Activated naive CD4-positive, alpha-beta T cell treated with anti-CD3 and anti-CD28 coated beads, Interleukin-2, amount 50 U/mL, for 24 hours (primary cell): ENCODE measurements at regions not wholly inside any gene's neighbourhood (a gene's known extent, or its start where the extent isn't known, plus 50 kb on each side); places are given as distances from the start of the nearest gene placed in this dataset.
"Not testable (repeated sequence)": the region's sequence is repeated elsewhere in the genome, so short reads cannot be mapped to it uniquely, and the experiment has no call there.

ENCODE experiments used
- H3K27ac Mint-ChIP-seq: one replicate; pipeline ENCODE4 v1.8.0; 2021; ENCODE audit warnings: mild to moderate bottlenecking, mixed read lengths
- H3K27me3 Mint-ChIP-seq: one replicate; pipeline ENCODE4 v1.8.0; 2021; ENCODE audit warnings: mixed read lengths
- H3K36me3 Mint-ChIP-seq: one replicate; pipeline ENCODE4 v1.8.0; 2021; ENCODE audit warnings: mixed read lengths
- H3K4me1 Mint-ChIP-seq: one replicate; pipeline ENCODE4 v1.8.0; 2021; ENCODE audit warnings: mixed read lengths
- H3K4me3 Mint-ChIP-seq: one replicate; pipeline ENCODE4 v1.8.0; 2021; ENCODE audit warnings: mild to moderate bottlenecking, mixed read lengths
- H3K9me3 Mint-ChIP-seq: one replicate; pipeline ENCODE4 v1.8.0; 2021; ENCODE audit warnings: mixed read lengths

DNA sequence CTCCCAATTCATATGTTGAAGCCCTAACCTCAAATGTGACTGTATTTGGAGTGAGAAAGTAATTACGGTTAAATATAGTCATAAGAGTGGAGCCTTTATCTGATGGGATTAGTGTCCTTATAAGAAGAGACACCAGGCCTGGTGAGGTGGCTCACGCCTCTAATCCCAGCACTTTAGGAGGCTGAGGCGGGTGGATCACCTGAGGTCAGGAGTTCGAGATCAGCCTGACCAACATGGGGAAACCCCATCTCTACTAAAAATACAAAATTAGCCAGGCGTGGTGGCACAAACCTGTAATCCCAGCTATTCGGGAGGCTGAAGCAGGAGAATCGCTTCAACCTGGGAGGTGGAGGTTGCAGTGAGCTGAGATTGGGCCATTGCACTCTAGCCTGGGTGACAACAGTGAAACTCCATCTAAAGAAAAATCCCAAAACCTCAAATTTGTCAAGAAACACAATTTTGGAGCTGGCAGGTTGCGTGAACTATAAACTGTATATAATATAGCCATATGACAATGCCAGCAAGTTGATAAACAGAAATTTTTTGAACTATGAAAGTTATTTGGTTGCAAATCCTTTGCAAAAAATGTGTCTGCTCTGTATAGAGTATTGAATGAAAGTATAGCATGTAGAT, 125.6 kb upstream of the ZNF217 start:
- H3K27me3 Mint-ChIP-seq, H3K27ac Mint-ChIP-seq, H3K9me3 Mint-ChIP-seq, H3K4me3 Mint-ChIP-seq, H3K36me3 Mint-ChIP-seq: not testable (repeated sequence)
- peaks cover 21% of the 10 kb centered on the region for H3K4me1 Mint-ChIP-seq

DNA sequence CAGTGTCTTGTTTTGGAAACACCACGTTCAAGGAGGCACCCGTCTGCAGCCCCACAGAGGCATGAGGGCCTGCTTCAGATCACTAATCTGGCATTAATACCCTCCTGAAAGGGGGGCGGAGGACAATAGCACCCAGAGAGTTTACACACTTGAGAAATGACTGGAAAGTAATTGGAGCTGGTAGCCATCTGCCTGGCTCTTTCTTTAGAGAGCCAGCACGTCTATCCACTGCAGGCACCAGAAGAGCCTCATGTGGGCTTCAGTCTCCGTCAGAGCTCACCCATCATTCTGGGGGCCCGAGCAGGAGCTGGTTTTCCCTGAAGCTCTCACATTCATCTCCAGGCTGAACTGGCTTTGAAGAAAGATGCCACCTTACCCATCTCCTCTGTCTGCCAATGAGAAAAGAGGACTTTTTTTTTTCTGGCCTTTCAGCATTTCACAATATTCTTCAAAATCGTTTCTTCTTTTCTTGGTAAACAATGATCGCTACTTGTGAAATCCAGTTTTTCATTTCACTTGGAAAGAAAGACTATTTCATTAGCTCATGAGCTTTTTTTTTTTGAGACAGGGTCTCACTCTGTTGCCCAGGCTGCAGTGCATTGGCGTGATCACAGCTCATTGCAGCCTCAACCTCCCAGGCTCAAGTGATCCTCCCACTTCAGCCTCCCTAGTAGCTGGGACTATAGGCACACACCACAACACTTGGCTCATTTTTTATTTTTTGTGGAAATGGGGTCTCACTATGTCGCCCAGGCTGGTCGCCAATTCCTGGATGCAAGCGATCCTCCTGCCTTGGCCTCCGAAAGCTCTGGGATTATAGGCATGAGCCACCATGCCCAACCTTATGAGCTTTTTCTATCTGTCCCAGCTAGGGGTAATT, 124.7 kb upstream of the ZNF217 start:
- no peaks in the 10 kb centered on the region for H3K27me3 Mint-ChIP-seq
- peaks cover 5% of the 10 kb centered on the region for H3K9me3 Mint-ChIP-seq
- peaks cover 21% of the 10 kb centered on the region for H3K4me1 Mint-ChIP-seq
- peaks cover 3% of the 10 kb centered on the region for H3K36me3 Mint-ChIP-seq
- H3K27ac Mint-ChIP-seq = no peak overlapping the region
- H3K4me3 Mint-ChIP-seq = no peak overlapping the region

DNA sequence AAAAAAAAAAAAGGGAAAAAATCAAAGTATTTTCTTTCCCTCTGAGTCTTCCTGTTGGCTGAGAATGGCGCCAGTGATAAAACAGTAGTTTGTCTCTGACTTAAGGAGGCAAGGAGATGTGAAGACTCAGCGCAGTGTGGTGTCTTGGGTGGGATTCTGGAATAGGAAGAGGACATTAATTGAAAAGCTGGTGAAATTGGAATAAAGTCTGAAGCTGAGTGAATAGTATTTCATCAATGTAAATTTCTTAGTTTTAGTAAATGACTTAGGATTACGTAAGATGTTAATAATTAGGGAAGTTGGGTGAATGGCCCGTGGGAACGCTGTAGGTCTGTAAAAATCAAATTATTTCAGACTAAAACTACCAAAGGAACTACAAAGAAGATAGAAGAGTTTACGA, 122.8 kb upstream of the ZNF217 start:
- Mint-ChIP-seq H3K4me3 (no peak overlapping the region), H3K9me3 (peaks cover 5% of the 10 kb centered on the region), H3K27me3 (no peaks in the 10 kb centered on the region), H3K36me3 (peaks cover 3% of the 10 kb centered on the region), H3K27ac (peak overlapping the region; percentile 1), H3K4me1 (peaks cover 16% of the 10 kb centered on the region)

DNA sequence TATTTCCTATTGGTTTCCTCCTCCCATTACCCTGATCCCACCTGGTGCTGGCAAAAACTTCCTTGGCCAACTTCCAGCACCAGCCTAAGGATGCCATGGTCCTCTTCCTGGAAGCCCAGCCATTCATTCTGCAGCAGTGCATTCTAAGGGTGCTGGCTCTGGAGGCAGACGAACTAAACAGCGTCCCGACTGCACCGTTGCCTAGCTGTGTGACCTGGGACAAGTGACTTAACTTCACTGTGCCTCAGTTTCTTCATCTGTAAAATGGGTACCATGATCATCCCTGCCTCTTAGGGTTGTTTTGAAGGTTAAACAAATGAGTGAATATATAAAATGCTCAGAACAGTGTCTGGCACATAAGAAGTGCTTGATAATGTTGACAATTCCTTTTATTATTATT, 120.9 kb upstream of the ZNF217 start:
- Mint-ChIP-seq H3K27ac (no peak overlapping the region), H3K4me1 (peaks cover 16% of the 10 kb centered on the region), H3K9me3 (no peaks in the 10 kb centered on the region), H3K27me3 (no peaks in the 10 kb centered on the region), H3K4me3 (no peak overlapping the region), H3K36me3 (no peaks in the 10 kb centered on the region)

DNA sequence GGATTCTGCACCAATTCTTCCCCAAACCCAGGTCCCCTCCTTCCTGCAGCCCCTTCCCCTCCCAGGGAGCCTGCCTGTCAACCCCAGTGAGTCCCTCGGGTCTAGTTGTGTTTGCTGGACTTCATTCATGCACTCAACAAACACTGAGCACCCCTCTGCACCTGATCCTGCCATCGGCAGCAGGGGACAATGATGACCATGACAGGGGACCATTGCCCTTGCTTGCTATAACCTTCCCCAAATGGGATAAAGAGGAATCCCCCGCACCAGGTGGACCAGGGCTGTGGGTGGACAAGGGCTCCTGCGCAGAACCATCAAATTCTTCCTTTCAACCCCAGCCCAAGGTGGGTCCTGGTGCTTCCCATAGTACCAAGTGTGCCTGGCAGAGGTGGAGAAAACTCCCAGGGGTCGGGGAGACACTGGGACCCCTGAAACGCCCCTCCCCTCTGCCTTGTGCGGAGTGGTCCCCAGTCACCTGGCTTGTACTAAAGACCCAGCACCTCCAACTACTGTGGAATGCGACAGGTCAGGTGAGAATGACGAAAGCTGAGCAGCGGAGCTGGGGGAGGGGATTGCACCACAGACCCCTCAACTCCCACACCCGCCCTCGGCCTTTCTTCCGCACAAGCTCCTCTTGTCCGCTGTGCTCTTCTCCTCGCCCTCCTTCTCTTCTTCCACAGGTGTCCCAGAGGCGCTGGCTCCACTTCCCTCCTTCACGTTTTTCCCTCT, 119.9 kb upstream of the ZNF217 start:
- no peak overlapping the region for H3K27ac Mint-ChIP-seq
- no peaks in the 10 kb centered on the region for H3K27me3 Mint-ChIP-seq
- H3K9me3 Mint-ChIP-seq = no peaks in the 10 kb centered on the region
- H3K36me3 Mint-ChIP-seq = no peaks in the 10 kb centered on the region
- peaks cover 27% of the 10 kb centered on the region for H3K4me1 Mint-ChIP-seq
- no peak overlapping the region for H3K4me3 Mint-ChIP-seq

DNA sequence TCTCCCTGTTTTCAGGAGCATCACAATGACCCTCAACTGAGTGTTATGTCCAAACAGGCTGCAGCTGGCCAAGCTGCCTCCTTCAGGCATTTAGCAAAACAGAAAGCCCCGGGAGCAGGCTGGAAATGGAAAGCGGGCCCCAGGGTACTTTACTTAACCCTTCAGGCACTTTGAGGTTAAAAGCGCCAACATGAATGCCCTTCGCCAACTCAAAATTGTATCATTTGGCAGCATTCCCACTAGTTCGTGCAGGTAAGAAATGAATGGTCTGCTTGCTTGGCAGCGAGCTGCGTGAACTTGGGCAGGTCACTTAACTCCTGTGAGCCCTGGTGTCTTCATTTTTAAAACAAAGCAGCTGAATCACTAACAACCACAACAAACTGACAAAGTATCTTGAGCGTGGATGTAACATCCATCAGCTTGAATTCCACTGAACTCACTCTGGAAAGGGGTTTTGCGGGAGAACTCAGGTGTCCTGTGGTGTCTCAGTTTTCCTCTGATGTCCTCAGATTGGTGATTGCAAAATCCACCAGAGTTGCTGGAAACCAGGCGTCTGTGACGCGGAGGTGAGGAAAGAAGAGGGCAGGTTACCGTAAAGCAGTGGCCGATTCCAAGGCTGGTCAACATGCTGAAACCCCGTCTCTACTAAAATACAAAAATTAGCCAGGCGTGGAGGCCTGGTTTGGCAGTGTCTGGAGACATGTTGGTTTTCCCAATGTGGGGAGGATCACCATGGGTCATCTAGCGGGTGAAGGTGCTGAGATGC, 118.8 kb upstream of the ZNF217 start:
- Mint-ChIP-seq H3K4me1 (peaks cover 38% of the 10 kb centered on the region), H3K27me3 (no peaks in the 10 kb centered on the region), H3K9me3 (no peaks in the 10 kb centered on the region), H3K4me3 (no peak overlapping the region), H3K27ac (no peak overlapping the region), H3K36me3 (no peaks in the 10 kb centered on the region)

DNA sequence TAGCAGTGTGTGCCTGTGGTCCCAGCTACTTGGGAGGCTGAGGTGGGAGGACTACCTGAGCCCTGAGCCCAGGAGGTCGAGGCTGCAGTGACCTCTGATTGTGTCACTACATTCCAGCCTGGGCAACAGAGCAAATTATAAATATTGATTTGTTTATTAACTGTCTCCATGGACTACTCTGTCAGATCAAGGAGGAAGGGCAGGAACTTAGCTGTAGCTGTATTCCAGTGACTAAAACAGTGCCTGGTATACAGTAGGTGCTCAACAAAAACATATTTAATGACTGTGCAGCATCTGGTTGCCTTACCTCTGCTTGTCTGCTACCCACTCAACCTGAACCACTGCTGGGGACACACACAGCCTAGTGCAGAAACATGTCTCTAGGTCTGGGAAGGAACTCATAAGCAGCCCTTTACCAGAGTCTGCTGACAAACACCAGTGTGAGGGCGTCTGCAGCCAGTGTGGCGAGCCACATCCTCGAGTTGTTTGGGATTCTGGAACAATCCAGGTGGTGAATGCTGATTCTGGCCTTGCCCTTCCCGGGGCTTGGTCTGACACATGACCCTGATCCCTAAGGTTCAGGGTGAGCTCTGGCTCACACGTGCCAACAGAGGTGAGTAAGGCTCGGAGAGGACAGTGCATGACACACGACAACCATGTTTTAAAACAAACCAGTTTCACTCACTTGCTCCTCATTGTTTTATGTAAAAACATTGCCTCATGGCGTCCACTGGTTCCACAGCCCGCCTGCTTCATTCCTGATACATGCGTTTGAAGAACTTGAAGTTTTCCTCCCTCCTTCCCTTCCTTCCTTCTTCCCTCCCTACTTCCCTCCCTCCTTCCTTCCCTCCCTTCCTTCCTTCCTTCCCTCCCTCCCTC, 117.9 kb upstream of the ZNF217 start:
- Mint-ChIP-seq H3K9me3 (no peaks in the 10 kb centered on the region), H3K4me3 (no peak overlapping the region), H3K4me1 (peaks cover 46% of the 10 kb centered on the region), H3K36me3 (no peaks in the 10 kb centered on the region), H3K27me3 (no peaks in the 10 kb centered on the region), H3K27ac (no peak overlapping the region)

DNA sequence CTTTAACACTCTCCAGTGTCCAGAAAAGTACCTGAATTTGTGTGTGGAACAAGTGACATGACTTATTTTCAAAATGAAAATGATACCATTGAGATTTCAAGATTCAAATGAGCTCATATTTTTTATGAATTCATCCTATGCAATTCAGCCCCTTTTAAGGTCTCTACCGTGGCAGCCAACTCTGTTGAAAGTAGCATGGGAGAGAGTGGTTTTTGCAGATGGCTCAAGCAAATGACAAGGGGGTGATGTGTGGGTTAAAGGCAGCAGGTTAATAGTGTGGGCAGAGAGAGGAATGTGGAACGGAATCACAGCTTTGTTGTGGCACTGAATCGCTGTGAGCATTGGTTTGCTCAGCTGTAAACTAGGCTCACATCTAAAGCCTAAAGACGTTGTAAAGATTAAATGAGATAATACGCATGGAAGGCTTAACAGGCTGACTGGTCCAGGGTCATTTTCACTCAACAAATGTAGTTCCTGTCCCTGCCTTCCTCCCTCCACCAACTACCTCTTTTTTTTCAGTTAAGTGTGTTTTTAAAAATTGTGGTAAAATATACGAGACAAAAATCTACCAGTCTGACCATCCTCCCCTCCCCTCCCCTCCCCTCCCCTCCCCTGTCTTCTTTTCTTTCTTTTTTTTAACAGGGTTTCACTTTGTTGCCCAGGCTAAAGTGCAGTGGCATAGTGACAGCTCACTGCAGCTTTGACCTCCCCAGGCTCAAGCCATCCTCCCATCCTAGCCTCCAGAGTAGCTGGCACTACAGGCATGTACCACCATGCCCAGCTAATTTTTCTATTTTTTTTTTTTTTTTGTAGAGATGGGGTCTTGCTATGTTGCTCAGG, 114.7 kb upstream of the ZNF217 start:
- Mint-ChIP-seq H3K4me3 (peak overlapping the region; percentile 49), H3K36me3 (no peaks in the 10 kb centered on the region), H3K27me3 (no peaks in the 10 kb centered on the region), H3K4me1 (peaks cover 54% of the 10 kb centered on the region), H3K27ac (peak overlapping the region; percentile 97), H3K9me3 (no peaks in the 10 kb centered on the region)

DNA sequence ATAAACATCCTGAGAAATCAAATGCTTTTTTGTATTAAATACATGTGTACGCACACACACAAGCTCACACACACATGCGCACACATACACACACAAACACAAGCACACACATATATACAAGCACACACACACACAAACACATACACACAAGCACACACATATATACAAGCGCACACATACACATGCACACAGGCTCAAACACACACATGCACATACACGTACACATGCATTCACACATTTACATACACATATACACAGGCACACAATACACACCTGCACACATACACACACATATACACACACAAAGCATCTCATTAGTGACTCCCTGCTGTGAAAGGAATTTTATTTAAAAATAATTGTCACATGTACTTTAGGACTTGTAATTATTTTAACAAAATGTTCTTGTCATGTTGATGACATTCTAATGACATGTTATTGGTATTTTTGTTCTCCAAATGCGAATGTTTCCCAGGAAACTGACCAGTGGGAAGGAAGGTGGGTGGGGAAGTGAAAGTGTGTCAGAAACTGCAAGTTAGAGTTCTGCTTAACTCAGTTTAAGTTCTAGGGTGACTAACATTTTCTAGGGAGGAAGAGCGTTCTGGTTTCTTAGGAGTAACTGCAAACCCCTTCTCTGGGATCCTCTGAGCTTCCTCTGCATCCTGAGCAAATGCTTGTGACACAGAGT, 113.9 kb upstream of the ZNF217 start:
- Mint-ChIP-seq H3K4me3 (peak overlapping the region; percentile 47), H3K27ac (peak overlapping the region; percentile 97), H3K27me3 (no peaks in the 10 kb centered on the region), H3K4me1 (peaks cover 54% of the 10 kb centered on the region), H3K9me3 (no peaks in the 10 kb centered on the region), H3K36me3 (no peaks in the 10 kb centered on the region)

DNA sequence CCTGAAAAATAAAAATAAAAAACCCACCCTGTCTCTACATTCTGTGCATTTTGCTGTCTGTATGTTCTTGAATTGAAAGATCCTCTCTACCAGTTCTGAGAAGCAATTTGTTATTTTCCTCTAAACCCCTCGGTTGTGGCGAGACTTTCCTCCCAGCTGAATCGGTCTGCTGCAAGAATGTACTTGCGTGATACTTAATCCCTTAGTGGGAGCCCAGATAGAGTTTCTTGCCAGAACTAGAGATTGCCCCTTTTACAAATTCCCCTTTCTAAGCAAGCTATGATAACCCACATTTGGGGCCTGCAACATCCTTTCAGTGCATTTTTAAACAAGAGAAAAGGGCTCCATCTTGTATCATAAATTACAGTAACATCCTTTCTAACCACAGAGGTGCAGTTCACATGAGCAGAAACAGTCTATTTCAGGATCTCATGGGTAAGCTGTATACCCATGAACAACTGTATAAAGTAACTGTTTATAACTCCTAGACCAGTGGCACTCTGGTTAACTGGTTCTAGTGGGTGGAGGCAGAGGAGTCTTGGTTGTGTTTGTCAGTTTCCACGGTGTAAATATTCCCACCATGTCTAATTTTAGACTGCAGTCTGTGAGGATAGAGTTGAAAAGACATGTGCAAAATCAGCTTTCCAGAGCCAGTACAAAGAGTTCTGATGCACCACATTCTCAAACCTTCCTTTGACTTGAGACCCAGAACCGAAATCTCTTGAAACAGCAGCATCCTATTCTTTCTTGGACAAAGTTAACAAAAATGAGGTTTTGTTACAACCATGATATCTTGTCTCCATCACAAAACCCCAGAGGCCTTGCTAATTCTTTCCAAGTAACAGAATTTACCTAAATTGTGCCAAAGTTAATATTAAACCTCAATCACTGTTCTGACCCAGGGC, 113.1 kb upstream of the ZNF217 start:
- H3K4me3 Mint-ChIP-seq = peak overlapping the region; percentile 47
- no peaks in the 10 kb centered on the region for H3K27me3 Mint-ChIP-seq
- no peaks in the 10 kb centered on the region for H3K36me3 Mint-ChIP-seq
- peaks cover 53% of the 10 kb centered on the region for H3K4me1 Mint-ChIP-seq
- H3K27ac Mint-ChIP-seq = peak overlapping the region; percentile 97
- no peaks in the 10 kb centered on the region for H3K9me3 Mint-ChIP-seq

DNA sequence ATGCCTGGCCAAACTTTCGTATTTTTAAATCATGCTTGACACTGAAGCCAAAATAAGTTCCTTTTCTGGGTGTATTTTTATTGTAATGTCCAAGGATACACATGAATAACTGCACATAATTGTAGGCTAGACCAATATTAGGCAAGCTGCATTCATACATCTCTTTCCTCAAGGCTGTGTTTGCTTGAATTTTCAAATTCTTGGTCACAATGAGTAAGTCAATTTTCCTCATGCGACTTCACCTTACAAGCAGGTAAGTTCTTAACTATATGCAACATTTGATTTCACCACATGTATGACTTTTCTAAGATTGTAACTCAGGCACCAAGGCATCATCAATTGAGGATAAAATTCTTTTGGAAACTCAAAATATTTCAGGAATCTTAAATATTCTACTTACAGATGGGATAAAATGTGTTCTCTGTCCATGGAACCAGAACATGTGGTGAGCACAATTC, 112.4 kb upstream of the ZNF217 start:
- Mint-ChIP-seq H3K4me1 (peaks cover 51% of the 10 kb centered on the region), H3K27me3 (no peaks in the 10 kb centered on the region), H3K4me3 (peak overlapping the region; percentile 47), H3K9me3 (no peaks in the 10 kb centered on the region), H3K27ac (peak overlapping the region; percentile 97), H3K36me3 (no peaks in the 10 kb centered on the region)

DNA sequence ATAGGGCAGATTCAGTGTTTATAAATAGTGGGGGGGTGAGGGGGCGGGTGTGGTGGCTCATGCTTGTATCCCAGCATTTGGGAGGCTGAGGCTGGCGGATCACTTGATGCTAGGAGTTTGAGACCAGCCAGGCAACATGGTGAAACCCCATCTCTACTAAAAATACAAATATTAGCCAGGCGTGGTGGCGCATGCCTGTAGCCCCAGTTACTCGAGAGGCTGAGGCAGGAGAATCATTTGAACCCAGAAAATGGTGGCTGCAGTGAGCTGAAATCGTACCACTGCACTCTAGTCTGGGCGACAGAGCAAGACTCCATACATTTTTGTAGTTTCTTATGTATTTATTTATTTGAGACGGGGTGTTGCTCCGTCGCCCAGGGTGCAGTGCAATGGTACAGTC, 109.0 kb upstream of the ZNF217 start:
- H3K27me3 Mint-ChIP-seq = no peaks in the 10 kb centered on the region

DNA sequence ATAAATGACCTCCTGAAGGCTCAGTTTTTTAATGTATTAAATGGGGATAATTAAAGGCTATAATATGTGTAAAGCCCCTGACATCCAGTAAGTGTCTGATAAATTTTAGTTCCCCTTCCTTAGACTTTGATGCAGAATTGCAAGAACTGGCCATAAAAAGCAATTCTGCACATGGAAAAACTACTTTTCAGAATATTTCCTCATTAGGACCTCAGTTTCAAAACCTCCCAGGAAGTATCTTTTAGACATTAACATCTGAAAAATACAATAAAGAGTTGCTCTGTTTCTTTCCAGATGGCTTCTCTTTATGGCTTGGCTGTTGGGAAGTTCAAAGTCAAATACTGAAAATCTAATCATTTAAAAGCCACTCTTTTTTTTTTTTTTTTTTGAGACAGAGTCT, 106.3 kb upstream of the ZNF217 start:
- Mint-ChIP-seq H3K36me3 (no peaks in the 10 kb centered on the region), H3K4me3 (no peak overlapping the region), H3K9me3 (no peaks in the 10 kb centered on the region), H3K27me3 (no peaks in the 10 kb centered on the region), H3K4me1 (peaks cover 30% of the 10 kb centered on the region), H3K27ac (no peak overlapping the region)

More for the DNA sequence above, 109.0 kb upstream of the ZNF217 start:
- Mint-ChIP-seq H3K4me3 (no peak overlapping the region), H3K4me1 (peaks cover 46% of the 10 kb centered on the region), H3K9me3 (no peaks in the 10 kb centered on the region), H3K36me3 (no peaks in the 10 kb centered on the region), H3K27ac (no peak overlapping the region)
